ENCODE measurements at regions not wholly inside any gene's neighbourhood (a gene's known extent, or its start where the extent isn't known, plus 50 kb on each side); places are given as distances from the start of the nearest gene placed in this dataset.
A peak's percentile ranks its signal among the peaks of the same experiment; 100 is the strongest.

- Mint-ChIP-seq H3K27me3 (no peaks in the 10 kb centered on the region), H3K9me3 (peaks cover 0 to 5% (median 4%) of the 10 kb centered on the region in 5 donors), H3K4me1 (no peaks in the 10 kb centered on the region), H3K36me3 (no peaks in the 10 kb centered on the region), H3K27ac (no peak overlapping the region), H3K4me3 (no peak overlapping the region)
- H3K36me3 ChIP-seq (ENCODE audit: insufficient read depth, low read length), result no peaks in the 10 kb centered on the region
- ChIA-PET POLR2A (no interaction called here), CTCF (no interaction called here)
- no peaks in the 10 kb centered on the region for H3K27me3 ChIP-seq (ENCODE audit: insufficient read depth, low read length, poor library complexity, severe bottlenecking)
- H3K4me3 ChIP-seq (ENCODE audit: low read length), result no peak overlapping the region
- DNase-seq, result no peak
- H3K27ac ChIP-seq (ENCODE audit: low read depth, low read length), result no peak overlapping the region
- no peaks in the 10 kb centered on the region for H3K4me1 ChIP-seq (ENCODE audit: insufficient read depth, low read length)
- no peaks in the 10 kb centered on the region for H3K9me3 ChIP-seq (ENCODE audit: low read length)
Observed at GRCh38 chr5:33068786-33069185, 357.7 kb downstream of the NPR3 start.

GRCh38 chr5:33072296-33072695 is 361.2 kb downstream of the NPR3 start:
- no peaks in the 10 kb centered on the region for H3K4me1 Mint-ChIP-seq
- ChIA-PET POLR2A (no interaction called here), CTCF (no interaction called here)
- no peak overlapping the region for H3K4me3 ChIP-seq (ENCODE audit: low read length)
- H3K27ac ChIP-seq (ENCODE audit: low read depth, low read length), result no peak overlapping the region
- no peaks in the 10 kb centered on the region for H3K27me3 ChIP-seq (ENCODE audit: insufficient read depth, low read length, poor library complexity, severe bottlenecking)
- no peak overlapping the region for H3K27ac Mint-ChIP-seq
- H3K4me1 ChIP-seq (ENCODE audit: insufficient read depth, low read length), result no peaks in the 10 kb centered on the region
- H3K27me3 Mint-ChIP-seq, result no peaks in the 10 kb centered on the region
- no peak overlapping the region for H3K4me3 Mint-ChIP-seq
- no peak for DNase-seq
- H3K36me3 Mint-ChIP-seq, result no peaks in the 10 kb centered on the region
- no peaks in the 10 kb centered on the region for H3K36me3 ChIP-seq (ENCODE audit: insufficient read depth, low read length)
- no peaks in the 10 kb centered on the region for H3K9me3 ChIP-seq (ENCODE audit: low read length)
- peaks cover 2 to 5% (median 3%) of the 10 kb centered on the region in 5 donors for H3K9me3 Mint-ChIP-seq

GRCh38 chr5:33072726-33073125 is 361.6 kb downstream of the NPR3 start:
- ChIA-PET POLR2A (no interaction called here), CTCF (no interaction called here)
- Histone ChIP-seq H3K27me3 (ENCODE audit: insufficient read depth, low read length, poor library complexity, severe bottlenecking) (no peaks in the 10 kb centered on the region), H3K27ac (ENCODE audit: low read depth, low read length) (no peak overlapping the region), H3K4me3 (ENCODE audit: low read length) (no peak overlapping the region), H3K36me3 (ENCODE audit: insufficient read depth, low read length) (no peaks in the 10 kb centered on the region), H3K9me3 (ENCODE audit: low read length) (no peaks in the 10 kb centered on the region), H3K4me1 (ENCODE audit: insufficient read depth, low read length) (no peaks in the 10 kb centered on the region)
- Mint-ChIP-seq H3K4me3 (no peak overlapping the region), H3K27ac (peak overlapping the region in 1 of 8 donors; percentile 46), H3K4me1 (no peaks in the 10 kb centered on the region), H3K36me3 (no peaks in the 10 kb centered on the region), H3K9me3 (peaks cover 2 to 5% (median 3%) of the 10 kb centered on the region in 5 donors), H3K27me3 (no peaks in the 10 kb centered on the region)
- no peak for DNase-seq

GRCh38 chr5:33073881-33074327 is 362.8 kb downstream of the NPR3 start:
- no peaks in the 10 kb centered on the region for H3K4me1 ChIP-seq (ENCODE audit: insufficient read depth, low read length)
- no peaks in the 10 kb centered on the region for H3K27me3 ChIP-seq (ENCODE audit: insufficient read depth, low read length, poor library complexity, severe bottlenecking)
- no peak overlapping the region for H3K27ac Mint-ChIP-seq
- POLR2A ChIA-PET, result no interaction called here
- H3K4me1 Mint-ChIP-seq, result no peaks in the 10 kb centered on the region
- no peaks in the 10 kb centered on the region for H3K36me3 ChIP-seq (ENCODE audit: insufficient read depth, low read length)
- no peak overlapping the region for H3K4me3 ChIP-seq (ENCODE audit: low read length)
- H3K9me3 ChIP-seq (ENCODE audit: low read length), result no peaks in the 10 kb centered on the region
- H3K27ac ChIP-seq (ENCODE audit: low read depth, low read length), result no peak overlapping the region
- H3K4me3 Mint-ChIP-seq, result no peak overlapping the region
- H3K27me3 Mint-ChIP-seq, result no peaks in the 10 kb centered on the region
- CTCF ChIA-PET, result no interaction called here
- no peaks in the 10 kb centered on the region for H3K36me3 Mint-ChIP-seq
- peaks cover 2 to 8% (median 4%) of the 10 kb centered on the region in 5 donors for H3K9me3 Mint-ChIP-seq
- no peak for DNase-seq

- no peaks in the 10 kb centered on the region for H3K27me3 ChIP-seq (ENCODE audit: insufficient read depth, low read length, poor library complexity, severe bottlenecking)
- CTCF ChIA-PET, result no interaction called here
- H3K27ac ChIP-seq (ENCODE audit: low read depth, low read length), result no peak overlapping the region
- no peaks in the 10 kb centered on the region for H3K4me1 ChIP-seq (ENCODE audit: insufficient read depth, low read length)
- Mint-ChIP-seq H3K4me3 (no peak overlapping the region), H3K36me3 (no peaks in the 10 kb centered on the region), H3K4me1 (no peaks in the 10 kb centered on the region), H3K27me3 (no peaks in the 10 kb centered on the region), H3K27ac (no peak overlapping the region), H3K9me3 (peaks cover 2 to 8% (median 4%) of the 10 kb centered on the region in 5 donors)
- H3K4me3 ChIP-seq (ENCODE audit: low read length), result no peak overlapping the region
- POLR2A ChIA-PET, result no interaction called here
- no peak for DNase-seq
- H3K36me3 ChIP-seq (ENCODE audit: insufficient read depth, low read length), result no peaks in the 10 kb centered on the region
- H3K9me3 ChIP-seq (ENCODE audit: low read length), result no peaks in the 10 kb centered on the region
Observed at GRCh38 chr5:33074548-33074947, 363.4 kb downstream of the NPR3 start.

- DNase-seq, result no peak
Observed at GRCh38 chr5:33075731-33076130, 364.6 kb downstream of the NPR3 start.

GRCh38 chr5:33079548-33079947 is 361.2 kb upstream of the TARS1 start:
- peaks cover 2 to 7% (median 6%) of the 10 kb centered on the region in 5 donors for H3K9me3 Mint-ChIP-seq
- H3K4me1 Mint-ChIP-seq, result no peaks in the 10 kb centered on the region
- POLR2A ChIA-PET, result no interaction called here
- CTCF ChIA-PET, result no interaction called here
- Histone ChIP-seq H3K9me3 (ENCODE audit: low read length) (no peaks in the 10 kb centered on the region), H3K36me3 (ENCODE audit: insufficient read depth, low read length) (no peaks in the 10 kb centered on the region), H3K4me3 (ENCODE audit: low read length) (no peak overlapping the region), H3K4me1 (ENCODE audit: insufficient read depth, low read length) (no peaks in the 10 kb centered on the region), H3K27me3 (ENCODE audit: insufficient read depth, low read length, poor library complexity, severe bottlenecking) (no peaks in the 10 kb centered on the region), H3K27ac (ENCODE audit: low read depth, low read length) (no peak overlapping the region)
- no peak for DNase-seq
- no peak overlapping the region for H3K4me3 Mint-ChIP-seq
- no peak overlapping the region for H3K27ac Mint-ChIP-seq
- H3K27me3 Mint-ChIP-seq, result peaks cover 0 to 2% of the 10 kb centered on the region in 2 donors
- H3K36me3 Mint-ChIP-seq, result no peaks in the 10 kb centered on the region

More at GRCh38 chr5:33075731-33076130, 364.6 kb downstream of the NPR3 start:
- H3K4me1 ChIP-seq (ENCODE audit: insufficient read depth, low read length), result no peaks in the 10 kb centered on the region
- no peaks in the 10 kb centered on the region for H3K9me3 ChIP-seq (ENCODE audit: low read length)
- peaks cover 2 to 8% (median 4%) of the 10 kb centered on the region in 5 donors for H3K9me3 Mint-ChIP-seq
- H3K36me3 ChIP-seq (ENCODE audit: insufficient read depth, low read length), result no peaks in the 10 kb centered on the region
- H3K4me1 Mint-ChIP-seq, result no peaks in the 10 kb centered on the region
- H3K27me3 Mint-ChIP-seq, result no peaks in the 10 kb centered on the region
- H3K27me3 ChIP-seq (ENCODE audit: insufficient read depth, low read length, poor library complexity, severe bottlenecking), result no peaks in the 10 kb centered on the region
- no peak overlapping the region for H3K4me3 Mint-ChIP-seq
- no peak overlapping the region for H3K27ac Mint-ChIP-seq
- ChIA-PET CTCF (no interaction called here), POLR2A (no interaction called here)
- no peak overlapping the region for H3K27ac ChIP-seq (ENCODE audit: low read depth, low read length)
- H3K4me3 ChIP-seq (ENCODE audit: low read length), result no peak overlapping the region
- H3K36me3 Mint-ChIP-seq, result no peaks in the 10 kb centered on the region

- Mint-ChIP-seq H3K4me1 (no peaks in the 10 kb centered on the region), H3K36me3 (no peaks in the 10 kb centered on the region), H3K9me3 (peaks cover 2 to 7% (median 6%) of the 10 kb centered on the region in 5 donors), H3K4me3 (no peak overlapping the region), H3K27ac (no peak overlapping the region), H3K27me3 (peaks cover 0 to 2% of the 10 kb centered on the region in 2 donors)
- ChIA-PET CTCF (no interaction called here), POLR2A (no interaction called here)
- no peaks in the 10 kb centered on the region for H3K9me3 ChIP-seq (ENCODE audit: low read length)
- H3K36me3 ChIP-seq (ENCODE audit: insufficient read depth, low read length), result no peaks in the 10 kb centered on the region
- no peaks in the 10 kb centered on the region for H3K4me1 ChIP-seq (ENCODE audit: insufficient read depth, low read length)
- H3K27ac ChIP-seq (ENCODE audit: low read depth, low read length), result no peak overlapping the region
- no peaks in the 10 kb centered on the region for H3K27me3 ChIP-seq (ENCODE audit: insufficient read depth, low read length, poor library complexity, severe bottlenecking)
- DNase-seq, result no peak
- H3K4me3 ChIP-seq (ENCODE audit: low read length), result no peak overlapping the region
Observed at GRCh38 chr5:33080287-33080686, 360.5 kb upstream of the TARS1 start.

GRCh38 chr5:33088176-33088575 is 352.6 kb upstream of the TARS1 start:
- H3K4me3 Mint-ChIP-seq, result no peak overlapping the region
- H3K27ac ChIP-seq (ENCODE audit: low read depth, low read length), result no peak overlapping the region
- no peak overlapping the region for H3K27ac Mint-ChIP-seq
- H3K9me3 Mint-ChIP-seq, result peaks cover 2 to 16% (median 2%) of the 10 kb centered on the region in 5 donors
- H3K36me3 Mint-ChIP-seq, result no peaks in the 10 kb centered on the region
- H3K4me3 ChIP-seq (ENCODE audit: low read length), result no peak overlapping the region
- H3K4me1 ChIP-seq (ENCODE audit: insufficient read depth, low read length), result no peaks in the 10 kb centered on the region
- DNase-seq, result no peak
- H3K27me3 Mint-ChIP-seq, result peaks cover 0 to 3% of the 10 kb centered on the region in 2 donors
- H3K4me1 Mint-ChIP-seq, result no peaks in the 10 kb centered on the region
- H3K9me3 ChIP-seq (ENCODE audit: low read length), result no peaks in the 10 kb centered on the region
- POLR2A ChIA-PET, result no interaction called here
- no peaks in the 10 kb centered on the region for H3K36me3 ChIP-seq (ENCODE audit: insufficient read depth, low read length)
- CTCF ChIA-PET, result no interaction called here
- no peaks in the 10 kb centered on the region for H3K27me3 ChIP-seq (ENCODE audit: insufficient read depth, low read length, poor library complexity, severe bottlenecking)
